SK-N-MC (cell line): ENCODE measurements at regions not wholly inside any gene's neighbourhood (a gene's known extent, or its start where the extent isn't known, plus 50 kb on each side); places are given as distances from the start of the nearest gene placed in this dataset.

Experiments
- DNase-seq: peaks from one replicate; pipeline ENCODE4 v3.0.0-alpha.2; 2011; ENCODE audit warnings: low read depth, low spot score
- H3K27ac ChIP-seq: fragments of 200-600 bp; sonication (generic); 2 replicates; pipeline ENCODE4 v1.5.1; 2016; ENCODE audit warnings: mixed run types
- H3K36me3 ChIP-seq: fragments of 200-600 bp; sonication (generic); 2 replicates; pipeline ENCODE4 v1.6.1; 2017; ENCODE audit warnings: antibody characterized with exemption, low read length, mixed read lengths; ENCODE audit not compliant: insufficient read depth
- H3K4me3 ChIP-seq: fragments of 200-600 bp; sonication (generic); 2 replicates; pipeline ENCODE4 v1.5.1; 2016
- H3K9ac ChIP-seq: fragments of 200-600 bp; sonication (generic); 2 replicates; pipeline ENCODE4 v1.8.0; 2017; ENCODE audit warnings: mixed run types, mixed read lengths; ENCODE audit not compliant: insufficient read length
- H3K9me3 ChIP-seq: fragments of 200-600 bp; sonication (generic); 2 replicates; pipeline ENCODE4 v1.6.1; 2017; ENCODE audit warnings: low read depth, mild to moderate bottlenecking, antibody characterized with exemption, low read length, moderate library complexity, mixed read lengths
- EZH2 ChIP-seq: fragments of 200-600 bp; sonication (generic); IDR thresholded peaks from one replicate; pipeline ENCODE4 v1.6.1; 2017; ENCODE audit warnings: antibody characterized with exemption
- FOXP2 ChIP-seq: optimal IDR thresholded peaks from 2 replicates; pipeline ENCODE3; 2011; ENCODE audit warnings: mild to moderate bottlenecking, moderate library complexity; ENCODE audit not compliant: insufficient read depth; ENCODE audit errors: extremely low read length, control extremely low read depth
- POLR2AphosphoS5 ChIP-seq: IDR thresholded peaks from 2 replicates; pipeline ENCODE4 v1.6.1; 2012; ENCODE audit warnings: mild to moderate bottlenecking, low read depth, low read length, borderline replicate concordance

- Histone ChIP-seq H3K9ac (no peak overlapping the region), H3K27ac (no peak overlapping the region), H3K9me3 (no peaks in the 10 kb centered on the region), H3K4me3 (0 out of 2 replicates have a peak overlapping the region, but pooled peaks have one; percentile 25), H3K36me3 (no peaks in the 10 kb centered on the region)
- TF ChIP-seq FOXP2 (no peak), POLR2AphosphoS5 (no peak), EZH2 (no peak)
- no peak for DNase-seq
Observed at GRCh38 chr18:67279988-67280387, 236.5 kb downstream of the DSEL start.

DNA sequence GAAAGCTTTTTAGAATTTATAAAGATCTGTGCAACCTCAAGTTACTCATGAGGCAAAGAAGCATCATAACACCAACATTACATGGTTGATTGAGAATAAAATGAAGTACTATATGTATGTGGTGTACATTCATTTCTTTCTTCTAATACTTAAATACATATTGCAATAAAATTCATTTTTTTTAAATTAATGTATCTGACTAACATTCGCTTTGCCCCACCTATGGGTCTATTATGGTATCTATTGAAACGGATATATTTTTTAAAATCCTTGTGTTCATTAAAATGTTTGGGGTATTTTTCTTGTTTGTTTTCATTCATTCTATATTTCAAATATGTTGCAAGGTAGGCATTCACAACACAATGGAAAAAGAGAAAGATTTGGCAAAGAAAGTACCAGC lies 237.5 kb downstream of the DSEL start:
- H3K9me3 ChIP-seq = no peaks in the 10 kb centered on the region
- no peak overlapping the region for H3K27ac ChIP-seq
- DNase-seq = no peak
- no peak overlapping the region for H3K9ac ChIP-seq
- no peaks in the 10 kb centered on the region for H3K36me3 ChIP-seq
- no peak overlapping the region for H3K4me3 ChIP-seq
- no peak for TF ChIP-seq POLR2AphosphoS5
- no peak for TF ChIP-seq EZH2
- TF ChIP-seq FOXP2 = no peak

- H3K9me3 ChIP-seq = no peaks in the 10 kb centered on the region
- no peak for TF ChIP-seq EZH2
- peak; percentile 44; the same call in 1 of the 2 replicates for TF ChIP-seq POLR2AphosphoS5
- H3K36me3 ChIP-seq = no peaks in the 10 kb centered on the region
- H3K4me3 ChIP-seq = no peak overlapping the region
- H3K27ac ChIP-seq = no peak overlapping the region
- DNase-seq = peak; percentile 48
- no peak overlapping the region for H3K9ac ChIP-seq
Observed at GRCh38 chr18:67276638-67277037, 239.9 kb downstream of the DSEL start.

DNA sequence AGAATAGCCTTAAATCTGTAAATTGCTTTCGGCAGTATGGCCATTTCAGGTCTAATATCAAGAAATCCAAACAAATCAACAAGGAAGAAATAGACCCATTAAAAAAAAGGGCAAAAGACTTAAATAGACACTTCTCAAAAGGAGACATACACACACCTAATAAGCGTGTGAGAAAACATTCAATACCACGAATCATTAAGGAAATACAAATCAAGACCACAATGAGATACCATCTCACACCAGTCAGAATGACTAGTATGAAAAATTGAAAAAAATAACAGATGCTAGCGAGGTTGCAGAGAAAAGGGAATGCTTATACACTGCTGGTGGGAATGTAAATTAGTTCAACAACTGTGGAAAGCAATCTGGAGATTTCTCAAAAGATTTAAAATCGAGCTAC lies 243.2 kb downstream of the DSEL start:
- DNase-seq = no peak
- no peaks in the 10 kb centered on the region for H3K36me3 ChIP-seq
- no peak overlapping the region for H3K9ac ChIP-seq
- H3K4me3 ChIP-seq = no peak overlapping the region
- TF ChIP-seq FOXP2 (no peak), POLR2AphosphoS5 (no peak), EZH2 (no peak)
- H3K9me3 ChIP-seq = no peaks in the 10 kb centered on the region
- H3K27ac ChIP-seq = no peak overlapping the region

GRCh38 chr18:67269206-67269605 lies 247.3 kb downstream of the DSEL start:
- H3K36me3 ChIP-seq = no peaks in the 10 kb centered on the region
- no peak overlapping the region for H3K4me3 ChIP-seq
- H3K9me3 ChIP-seq = no peaks in the 10 kb centered on the region
- H3K27ac ChIP-seq = no peak overlapping the region
- no peak for DNase-seq
- no peak overlapping the region for H3K9ac ChIP-seq
- no peak for TF ChIP-seq POLR2AphosphoS5
- TF ChIP-seq EZH2 = no peak
- TF ChIP-seq FOXP2 = no peak

DNA sequence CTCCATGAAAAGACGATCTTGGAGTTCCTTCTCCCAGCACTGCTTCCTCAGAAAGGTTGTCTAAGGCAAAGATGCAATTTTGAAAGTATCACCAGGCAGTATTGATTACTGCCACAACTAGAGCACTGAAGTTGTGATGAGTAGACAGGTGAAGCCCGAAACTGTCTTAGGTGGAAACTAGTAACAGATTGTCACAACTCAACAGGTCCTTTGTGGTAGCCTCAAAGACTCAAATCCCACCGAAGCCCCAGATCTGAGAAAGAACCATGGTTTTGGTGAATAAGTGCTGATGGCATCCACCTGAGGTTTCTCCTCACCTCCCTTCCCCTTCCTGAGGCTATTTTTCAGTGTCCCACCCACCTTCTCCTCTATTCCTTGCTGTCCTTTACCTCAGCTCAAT lies 248.0 kb downstream of the DSEL start:
- H3K9me3 ChIP-seq = no peaks in the 10 kb centered on the region
- TF ChIP-seq POLR2AphosphoS5 = no peak
- TF ChIP-seq EZH2 = no peak
- TF ChIP-seq FOXP2 = no peak
- H3K36me3 ChIP-seq = no peaks in the 10 kb centered on the region
- H3K4me3 ChIP-seq = no peak overlapping the region
- H3K9ac ChIP-seq = no peak overlapping the region
- no peak for DNase-seq
- H3K27ac ChIP-seq = no peak overlapping the region

- no peak for DNase-seq
- Histone ChIP-seq H3K36me3 (no peaks in the 10 kb centered on the region), H3K9me3 (no peaks in the 10 kb centered on the region), H3K27ac (no peak overlapping the region), H3K4me3 (no peak overlapping the region), H3K9ac (no peak overlapping the region)
- TF ChIP-seq EZH2 (no peak), POLR2AphosphoS5 (no peak), FOXP2 (no peak)
Observed at GRCh38 chr18:67266246-67267237, 250.0 kb downstream of the DSEL start.

GRCh38 chr18:67265464-67266245 lies 250.9 kb downstream of the DSEL start:
- H3K9ac ChIP-seq = no peak overlapping the region
- no peak for DNase-seq
- no peak for TF ChIP-seq EZH2
- no peak for TF ChIP-seq POLR2AphosphoS5
- no peak for TF ChIP-seq FOXP2
- no peaks in the 10 kb centered on the region for H3K9me3 ChIP-seq
- H3K27ac ChIP-seq = no peak overlapping the region
- H3K4me3 ChIP-seq = no peak overlapping the region
- no peaks in the 10 kb centered on the region for H3K36me3 ChIP-seq
